DMS79 treated with DMSO at 0.1 percent for 48 hours (cell line): ENCODE measurements at regions not wholly inside any gene's neighbourhood (a gene's known extent, or its start where the extent isn't known, plus 50 kb on each side); places are given as distances from the start of the nearest gene placed in this dataset.

Source experiments
- DNase-seq: peaks from one replicate; lab custom pipeline; 2025; lab: John Stamatoyannopoulos, UW

DNA sequence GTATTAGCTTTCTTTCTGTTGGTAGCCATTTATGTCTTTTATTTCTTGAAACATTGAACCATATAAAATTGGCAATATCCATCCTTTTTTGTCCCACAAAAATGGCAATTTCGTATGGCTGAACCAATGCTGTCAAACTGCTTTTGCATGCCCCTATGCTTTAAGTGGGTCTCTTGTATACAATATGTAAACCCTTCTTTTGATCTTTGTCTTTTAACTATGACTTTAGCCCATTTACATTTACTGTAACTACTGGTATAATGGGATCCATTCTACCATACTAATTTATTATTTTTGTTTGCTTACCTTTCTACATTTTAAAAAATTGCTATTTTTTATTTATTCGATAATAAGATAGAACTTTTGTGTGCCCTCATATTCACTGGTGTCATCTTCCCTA is 93.4 kb downstream of the TENT4A start:
- no peak for DNase-seq

DNA sequence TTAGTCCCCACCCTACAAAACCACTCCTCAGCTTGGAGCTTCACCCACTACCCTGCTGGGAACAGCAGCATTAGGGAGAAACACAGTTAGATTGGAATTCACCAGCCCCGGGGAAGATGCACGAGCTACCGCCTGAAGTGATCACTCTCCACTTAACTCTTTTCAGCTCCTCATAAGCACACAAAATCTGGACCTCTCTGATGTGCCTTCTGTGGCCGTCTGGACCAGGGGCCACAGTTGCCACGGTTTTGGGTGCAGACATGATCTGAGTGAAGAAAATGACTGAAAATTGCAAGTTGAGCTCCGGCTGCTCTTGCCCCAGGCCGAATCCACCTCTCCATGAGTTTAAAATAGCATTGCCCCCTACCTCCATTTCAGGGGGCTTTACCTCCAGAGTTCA is 95.2 kb downstream of the TENT4A start:
- no peak for DNase-seq

DNA sequence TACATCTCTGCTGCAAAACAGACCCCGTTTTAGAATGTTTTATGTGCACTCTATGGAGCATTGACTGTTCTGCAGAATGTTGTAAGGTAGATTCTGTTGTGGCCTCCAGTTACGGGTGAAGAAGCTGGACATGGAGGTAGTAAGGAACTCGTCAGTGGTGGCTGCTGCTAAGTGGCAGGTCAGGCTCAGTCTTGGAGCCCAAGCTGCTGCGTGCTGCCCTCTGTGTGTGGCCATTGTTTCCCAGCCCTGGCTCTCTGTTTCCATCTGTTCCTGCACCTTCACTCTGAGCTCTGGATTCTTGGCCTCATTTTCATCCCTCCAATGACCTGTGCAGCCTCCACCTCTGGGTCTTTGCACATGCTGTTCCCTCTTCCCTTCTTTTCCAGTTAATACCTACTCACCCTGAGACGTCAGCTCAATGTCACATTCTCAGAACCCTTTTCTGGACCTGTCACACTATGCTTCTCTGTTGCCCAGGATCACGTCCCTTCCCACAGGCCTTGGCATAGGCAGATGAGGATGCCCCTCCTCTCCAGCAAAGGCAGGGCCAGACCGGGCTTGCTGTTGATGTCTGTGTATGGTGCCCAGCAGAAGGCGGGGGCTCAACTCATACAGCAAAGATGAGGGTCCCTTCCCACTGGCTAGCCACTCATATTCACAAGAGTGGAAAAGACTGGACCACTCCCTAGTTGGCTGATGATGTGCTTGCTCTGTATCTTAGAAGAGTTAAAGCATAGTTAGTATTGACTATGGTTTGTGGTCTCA is 97.6 kb downstream of the TENT4A start:
- DNase-seq = no peak

DNA sequence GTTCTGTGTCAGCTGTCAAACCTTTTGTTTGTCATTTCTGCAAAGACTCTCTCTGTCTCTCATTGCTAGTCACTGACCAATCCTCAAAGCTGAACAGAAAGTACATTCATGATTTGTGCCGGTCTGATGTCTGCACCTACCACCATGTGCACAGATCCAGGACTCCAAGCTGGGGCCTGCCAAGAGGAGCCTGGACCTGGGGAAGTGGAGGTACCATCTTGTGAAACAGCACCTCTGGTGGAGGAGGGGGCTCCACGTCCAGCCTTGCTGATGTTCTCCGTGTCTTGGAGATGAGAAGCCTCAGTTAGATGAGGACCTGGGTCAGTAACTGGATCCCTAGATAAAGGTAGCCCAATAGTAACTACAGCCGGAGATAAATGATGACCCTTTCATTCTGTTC is 98.9 kb downstream of the TENT4A start:
- DNase-seq = no peak

DNA sequence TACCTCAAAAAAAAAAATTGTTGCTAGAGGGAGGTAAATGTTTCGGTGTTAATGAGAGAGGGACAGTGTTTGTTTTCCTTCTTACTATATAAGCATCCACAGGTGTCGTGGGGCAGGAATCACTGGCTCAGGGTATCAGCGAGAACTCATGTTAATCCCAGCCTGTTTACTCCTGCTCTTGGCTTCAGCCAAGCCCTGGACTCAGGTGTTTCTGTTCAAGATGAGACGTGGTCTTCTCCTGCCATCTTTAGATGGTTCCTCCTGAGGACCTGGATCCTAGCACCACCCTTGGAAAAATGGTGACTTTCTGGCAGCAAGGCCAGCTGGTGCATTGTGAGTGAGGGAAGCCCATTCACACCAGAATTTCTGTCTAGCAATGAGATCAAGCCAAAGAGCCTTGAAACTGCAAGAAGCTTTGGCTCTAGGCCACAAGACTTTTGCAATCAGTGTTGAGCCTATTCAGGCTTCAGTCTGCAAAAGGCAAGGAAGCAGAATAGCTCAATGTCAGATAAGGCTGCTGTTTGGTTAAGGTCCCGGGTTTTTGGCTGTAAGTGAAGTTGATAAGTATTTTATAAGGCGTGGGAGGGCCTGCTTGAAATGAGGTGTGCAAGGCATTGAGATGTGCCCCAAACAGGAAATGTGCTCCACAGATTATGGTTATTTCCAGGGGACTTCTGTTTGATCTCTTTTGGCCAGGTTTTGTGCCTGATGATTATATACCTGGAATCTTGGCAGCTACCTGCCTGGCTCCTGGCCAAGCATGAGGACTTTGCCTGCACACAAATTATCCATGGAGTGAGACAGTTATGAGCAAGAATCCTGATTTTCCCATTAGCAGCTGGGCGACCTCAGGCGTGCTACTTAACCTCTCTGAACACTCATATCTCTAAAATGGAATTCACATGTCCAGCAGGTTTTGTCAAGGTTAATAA is 99.8 kb downstream of the TENT4A start:
- DNase-seq = peak; percentile 76

DNA sequence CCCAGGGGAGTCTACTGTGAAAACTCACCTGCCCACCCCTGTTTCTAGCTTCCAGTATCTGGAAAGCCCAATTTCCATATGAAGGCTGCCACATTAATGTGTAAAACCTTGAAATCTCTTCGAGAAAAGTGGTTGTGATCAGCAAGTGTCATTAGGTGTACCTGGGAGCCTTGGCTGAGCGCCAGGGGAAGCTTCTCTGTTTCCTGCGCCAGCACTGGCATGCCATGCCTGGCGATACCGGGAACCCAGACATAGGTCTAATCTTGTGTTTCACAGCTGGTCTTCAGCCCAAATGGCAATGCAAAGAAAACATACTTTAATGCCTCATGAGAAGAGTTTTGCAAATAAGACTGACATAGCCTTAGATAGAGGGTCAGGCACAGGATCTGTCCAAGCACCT is 101.6 kb downstream of the TENT4A start:
- DNase-seq = no peak

DNA sequence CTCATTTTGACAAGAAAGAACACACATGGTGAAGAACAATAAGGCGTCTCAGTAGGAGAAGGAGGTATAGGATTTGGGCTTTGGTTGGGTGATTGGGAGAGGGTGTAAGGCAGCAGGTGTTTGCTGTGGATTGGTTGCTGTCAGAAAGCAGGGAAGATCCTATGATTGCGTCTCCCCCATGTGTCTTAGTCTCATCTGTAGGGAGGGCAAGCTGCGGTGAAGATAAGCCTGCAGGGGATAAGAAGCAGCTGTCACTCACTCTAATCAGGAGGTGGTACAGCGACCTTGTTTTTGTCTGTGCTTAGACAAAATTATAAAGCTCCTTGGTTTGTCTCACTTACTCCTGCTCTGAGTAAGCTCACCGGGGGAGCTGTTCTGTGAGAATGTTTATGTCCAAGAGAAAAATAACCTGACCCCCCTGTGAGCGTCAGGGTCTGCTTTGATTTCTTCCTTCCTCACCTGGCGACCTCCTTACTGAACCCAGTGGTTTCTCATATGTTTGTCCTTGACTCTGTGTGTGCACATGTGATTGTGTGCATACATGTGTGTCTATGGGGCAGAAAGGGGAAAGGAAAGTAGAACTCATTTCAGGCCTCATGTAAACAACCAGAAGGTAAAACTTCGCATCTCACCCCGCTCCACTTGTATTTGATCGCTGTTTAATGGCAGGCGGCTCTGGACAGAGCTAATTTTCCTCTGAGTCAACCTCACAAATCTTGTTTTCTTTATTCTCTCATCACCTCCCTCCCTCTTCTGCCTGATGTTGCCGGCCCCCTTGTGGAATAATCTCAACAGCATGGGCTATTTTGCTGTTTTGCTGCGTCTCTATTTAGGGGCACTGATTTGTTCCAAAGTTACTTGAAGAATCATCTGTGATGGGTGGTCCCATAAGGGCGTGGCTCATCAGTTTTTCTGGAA is 105.6 kb downstream of the TENT4A start:
- no peak for DNase-seq

DNA sequence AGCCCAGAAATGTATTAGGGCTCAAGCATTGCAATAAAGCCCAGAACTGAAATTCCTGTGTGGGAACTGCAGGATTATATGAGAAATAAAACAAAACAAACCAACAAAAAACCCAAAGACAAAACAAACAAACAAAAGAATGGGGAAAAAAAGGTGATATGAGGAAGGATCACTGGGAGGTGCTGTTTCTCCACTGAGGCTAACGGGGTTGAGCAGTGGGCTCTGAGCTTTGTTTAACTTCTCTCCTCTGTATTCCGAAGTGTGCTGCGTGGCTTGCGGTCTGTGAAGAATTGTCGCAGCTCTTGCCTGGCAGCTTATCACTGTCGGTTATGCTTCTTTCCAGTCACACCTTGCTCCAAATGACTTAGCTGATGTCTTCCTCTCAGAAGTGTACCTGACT is 106.3 kb downstream of the TENT4A start:
- peak; percentile 5 for DNase-seq

DNA sequence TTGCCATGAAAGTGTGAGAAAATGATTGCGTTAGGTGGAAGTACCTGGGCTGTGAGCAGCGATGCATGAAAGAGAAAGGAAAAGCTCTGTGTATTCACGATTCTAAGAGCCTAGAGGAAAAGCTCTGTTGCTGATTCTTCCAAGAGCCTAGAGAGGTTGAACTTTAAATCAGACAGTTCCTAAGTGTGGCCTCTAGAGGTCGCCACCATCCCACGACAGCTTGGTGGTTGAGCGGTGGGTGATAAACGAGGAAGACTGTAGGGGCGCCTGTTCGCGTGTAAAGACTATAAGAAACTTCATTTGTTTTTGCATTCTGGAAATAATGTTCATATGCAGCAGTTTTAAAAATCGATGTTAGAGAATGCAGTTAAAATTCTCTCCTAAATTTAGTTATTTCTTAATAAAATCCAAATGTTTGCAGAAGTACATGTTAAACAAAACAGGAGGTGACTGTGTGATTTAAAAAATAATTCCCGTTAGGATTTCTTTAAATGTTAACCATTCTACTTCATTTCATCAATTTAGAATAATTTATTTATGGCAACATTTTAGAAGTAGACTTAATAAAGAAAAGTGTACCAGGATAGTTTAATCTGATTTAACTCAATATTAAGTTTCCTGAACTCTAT is 107.7 kb downstream of the TENT4A start:
- DNase-seq = peak; percentile 58

DNA sequence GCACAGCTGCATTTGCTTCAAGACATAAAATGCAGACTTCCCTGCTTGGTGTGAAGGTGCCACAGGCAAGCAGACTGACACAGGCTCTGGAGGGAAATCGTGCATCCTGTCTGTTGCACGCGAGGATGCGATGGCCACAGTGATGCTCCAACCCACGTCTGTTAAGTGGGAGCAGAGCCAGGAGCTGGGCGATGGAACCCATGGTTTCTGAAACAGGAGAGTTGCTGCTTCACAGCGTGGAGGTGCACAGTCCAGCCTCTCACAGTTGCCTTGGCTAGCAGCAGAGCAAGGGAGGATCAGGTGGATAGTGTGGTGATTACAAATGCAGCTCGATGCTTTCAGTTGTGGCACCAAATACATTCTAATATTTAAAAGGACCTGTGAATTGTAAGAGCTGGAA is 108.8 kb downstream of the TENT4A start:
- no peak for DNase-seq

DNA sequence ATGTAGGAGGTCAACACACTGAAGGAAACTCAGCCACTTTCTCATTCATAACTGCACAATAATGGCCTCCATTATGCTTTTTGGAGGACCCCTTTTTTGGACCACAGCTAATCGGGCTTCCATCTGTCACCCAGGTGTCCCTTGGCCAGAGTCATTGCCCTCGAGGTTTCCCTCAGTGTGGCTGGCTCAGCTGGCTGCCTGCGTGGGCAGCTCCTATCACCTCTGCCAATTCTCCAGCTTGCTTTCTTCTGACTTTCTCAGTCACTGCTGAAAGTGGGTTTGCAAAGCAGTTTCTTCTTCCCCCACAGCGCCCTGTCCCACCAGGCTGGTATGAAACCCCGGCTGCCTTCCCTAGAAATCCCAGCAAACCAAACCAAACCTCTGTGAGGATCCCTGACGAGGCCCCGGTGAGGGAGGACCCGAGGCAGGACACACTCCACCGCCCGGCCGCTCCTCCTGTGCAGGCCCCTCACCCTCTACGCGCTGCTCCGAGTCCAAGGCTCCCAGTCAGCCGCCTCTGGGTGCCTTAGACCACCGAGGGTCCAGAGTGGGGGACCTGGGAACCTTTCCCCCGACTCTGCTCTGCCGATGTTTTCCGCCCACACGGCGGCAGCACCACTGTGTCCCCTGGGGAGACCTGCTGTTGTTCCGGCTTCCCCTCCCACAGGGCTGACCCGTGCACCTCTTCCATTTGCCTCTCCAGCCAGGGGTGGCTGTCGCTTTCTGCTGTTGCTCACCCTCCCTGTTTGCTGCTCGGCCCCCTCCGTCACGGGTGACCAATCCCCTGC is 109.5 kb downstream of the TENT4A start:
- no peak for DNase-seq

DNA sequence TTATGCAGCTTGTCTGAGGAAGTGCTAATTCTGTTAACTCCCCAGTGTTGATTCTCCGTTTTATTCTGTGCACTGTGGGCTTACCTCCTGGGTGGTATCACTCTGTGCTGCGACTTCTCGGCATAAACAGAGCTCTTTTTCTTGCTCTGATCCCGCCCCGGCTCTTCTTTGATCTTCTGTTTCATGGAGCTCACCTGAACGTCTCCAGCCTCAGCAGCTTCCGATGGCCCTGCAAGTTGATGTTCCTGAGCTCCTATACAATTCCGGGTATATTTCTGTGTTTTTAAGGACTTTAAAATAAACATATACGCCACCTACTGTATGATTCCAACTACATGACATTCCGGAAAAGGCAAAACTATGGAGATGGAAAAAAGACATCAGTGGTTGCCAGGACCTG is 110.8 kb downstream of the TENT4A start:
- DNase-seq = no peak

DNA sequence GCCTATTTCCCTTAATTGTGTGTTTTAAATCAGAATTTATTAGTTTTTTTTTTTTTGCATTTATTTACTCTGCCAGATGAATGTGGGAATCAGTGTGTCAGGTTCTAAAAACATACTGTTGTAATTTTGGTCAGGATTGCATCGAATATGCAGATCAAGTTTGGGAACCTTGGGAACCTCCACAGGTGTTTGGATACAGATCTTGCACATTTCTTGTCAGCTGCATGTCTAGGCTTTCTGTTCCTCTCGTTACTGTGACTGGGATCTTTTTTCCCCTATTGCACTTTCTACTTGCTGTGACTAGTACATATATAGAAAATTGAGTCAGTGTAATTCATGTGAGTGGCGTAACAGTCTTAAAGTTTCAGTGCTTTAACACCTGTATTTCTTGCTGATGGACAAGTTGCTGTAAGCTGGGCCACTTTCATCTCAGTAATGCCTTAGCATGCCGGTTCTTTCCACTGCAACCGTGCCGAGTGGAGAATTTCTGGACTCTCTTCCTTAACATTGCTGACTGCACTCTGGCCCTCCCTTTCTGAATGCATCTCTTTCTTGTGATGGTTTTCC is 112.5 kb downstream of the TENT4A start:
- DNase-seq = no peak

DNA sequence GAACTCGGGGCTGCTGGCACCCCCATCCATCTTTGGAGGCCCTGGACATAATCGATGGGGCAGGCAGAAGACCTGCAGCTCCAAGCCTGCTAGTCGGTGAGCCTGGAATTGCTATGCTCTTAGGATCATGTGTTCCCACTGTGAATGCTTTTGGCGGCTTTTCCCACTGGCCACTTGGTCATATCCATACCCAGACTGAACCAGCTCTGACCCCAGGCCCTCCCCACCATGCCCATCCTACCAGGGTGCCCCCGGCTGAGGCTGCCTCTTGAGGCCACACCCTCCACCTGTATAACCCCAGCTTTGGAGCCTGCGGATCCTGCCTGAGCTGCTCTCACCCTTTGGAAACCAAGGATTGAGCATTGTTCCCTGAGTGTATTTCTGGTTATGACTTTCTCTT is 113.5 kb downstream of the TENT4A start:
- DNase-seq = no peak

DNA sequence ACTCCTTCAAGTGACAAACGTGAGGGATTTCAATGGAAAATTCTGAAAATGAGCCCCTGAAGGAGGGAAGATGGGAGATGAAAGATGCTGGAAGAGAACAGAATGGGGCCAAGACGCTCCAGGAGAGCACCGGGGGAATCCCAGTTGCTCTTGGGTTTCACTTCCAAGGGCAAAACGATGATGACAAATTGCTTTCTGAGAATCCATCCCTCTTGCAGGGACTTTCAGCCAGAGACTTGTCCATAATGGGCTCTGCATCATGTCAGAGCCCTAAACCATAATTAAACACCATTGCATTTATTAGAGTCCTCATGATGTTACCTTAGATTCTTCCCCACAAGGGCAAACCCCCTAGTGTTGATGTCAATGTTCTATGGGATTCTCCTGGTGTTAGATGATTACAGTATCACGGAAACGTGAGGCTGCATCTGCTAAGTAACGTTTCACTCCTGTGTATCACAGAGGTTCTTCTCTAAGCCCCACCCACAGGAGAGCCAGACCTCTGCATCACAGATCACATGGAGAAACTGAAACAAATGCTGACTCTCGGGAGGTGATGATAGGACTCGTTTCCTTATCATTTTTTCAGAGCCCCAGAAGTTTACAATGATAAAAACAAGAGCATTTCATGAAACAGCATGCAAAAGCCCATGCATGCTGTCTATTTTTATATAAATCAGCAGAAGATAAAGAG is 114.4 kb downstream of the TENT4A start:
- no peak for DNase-seq

DNA sequence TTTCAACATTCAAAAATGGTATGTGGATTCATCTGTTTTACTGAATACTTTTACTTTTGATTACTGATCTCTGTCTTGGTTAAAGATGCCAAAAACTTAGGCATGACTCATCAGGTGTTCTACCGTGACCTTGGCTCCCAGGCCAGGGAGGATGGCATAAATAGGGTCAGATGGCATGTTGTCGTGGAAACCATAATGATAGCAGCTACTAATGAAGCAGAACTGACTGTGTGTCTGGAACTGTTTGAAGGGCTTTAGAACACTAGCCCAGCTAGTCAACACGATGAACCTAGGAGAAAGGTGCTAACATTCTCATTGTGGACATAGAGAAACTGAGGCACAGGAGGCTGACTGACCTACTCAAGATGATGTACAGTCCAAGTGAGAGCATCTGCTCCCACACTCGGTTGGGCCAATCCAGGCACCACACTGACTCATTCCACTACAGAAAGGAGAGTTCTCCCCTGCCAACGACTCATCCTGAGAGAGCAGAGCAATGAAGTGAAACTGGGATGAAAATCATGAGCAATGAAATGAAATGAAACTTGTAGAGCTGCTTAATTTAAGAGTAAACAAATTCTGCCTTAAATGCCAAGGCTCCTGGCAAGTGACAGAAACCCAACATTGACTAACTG is 116.0 kb downstream of the TENT4A start:
- no peak for DNase-seq

DNA sequence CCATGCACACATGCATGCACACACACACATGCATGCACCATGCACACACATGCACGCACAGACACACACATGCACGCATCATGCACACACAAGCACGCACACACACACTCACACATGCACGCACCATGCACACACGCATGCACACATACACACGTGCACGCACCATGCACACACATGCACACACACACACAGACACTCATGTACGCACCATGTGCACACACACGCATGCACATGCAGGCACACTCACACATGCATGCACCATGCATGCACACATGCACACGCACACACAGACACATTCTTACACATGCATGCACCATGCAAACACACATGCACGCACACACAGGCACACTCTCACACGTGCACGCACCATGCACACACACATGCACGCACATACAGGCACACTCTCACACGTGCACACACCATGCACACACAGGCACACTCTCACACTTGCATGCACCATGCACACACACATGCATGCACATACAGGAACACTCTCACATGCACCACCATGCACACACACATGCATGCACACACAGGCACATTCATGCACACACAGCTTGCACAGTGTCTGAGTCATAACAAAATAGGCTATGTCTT is 117.5 kb downstream of the TENT4A start:
- no peak for DNase-seq

DNA sequence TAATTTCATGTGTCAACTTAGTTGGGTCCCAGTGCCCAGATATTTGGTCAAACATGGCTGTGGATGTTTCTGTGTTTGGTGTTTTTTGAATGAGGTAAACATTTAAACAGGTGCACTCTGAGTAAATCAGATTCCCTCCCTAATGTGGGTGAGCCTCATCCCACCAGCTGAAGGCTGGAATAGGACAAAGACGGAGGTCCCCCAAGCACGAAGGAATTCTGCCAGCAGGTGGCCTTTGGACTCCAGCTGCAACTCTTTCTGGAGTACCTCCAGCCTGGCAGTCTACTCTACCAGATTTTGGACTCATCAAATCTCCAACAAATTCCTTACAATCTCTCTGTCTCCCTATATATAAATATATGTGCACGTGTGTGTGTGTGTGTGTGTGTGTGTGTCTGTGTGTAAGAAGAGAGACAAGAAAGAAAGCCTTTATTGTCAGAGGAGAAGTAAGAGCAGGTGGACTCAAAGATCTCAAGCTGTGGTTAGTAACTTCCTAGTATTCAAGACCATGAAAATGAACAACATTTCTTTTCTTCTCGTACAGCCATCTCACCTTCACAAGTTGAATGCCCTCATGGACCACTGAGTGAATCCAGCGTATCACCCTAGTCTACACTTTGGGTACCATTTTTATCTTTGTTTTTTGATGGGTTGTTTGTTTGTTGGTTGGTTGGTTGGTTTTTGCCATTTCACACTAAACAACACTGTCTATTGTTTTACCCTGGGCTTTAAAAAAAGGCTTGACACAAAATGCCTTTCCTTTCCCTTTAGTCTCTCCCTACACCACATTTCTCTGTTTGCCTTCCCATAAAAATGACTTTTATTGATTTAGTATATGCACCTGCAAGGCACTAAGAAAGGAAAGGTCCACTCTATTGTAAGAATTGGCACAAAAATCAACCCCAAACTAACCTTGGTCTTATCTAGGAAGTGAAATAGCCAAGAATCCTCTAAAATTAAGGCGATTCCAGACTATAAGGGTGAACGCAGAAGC is 118.7 kb downstream of the TENT4A start:
- DNase-seq = no peak
